ENCODE measurements at regions not wholly inside any gene's neighbourhood (a gene's known extent, or its start where the extent isn't known, plus 50 kb on each side); places are given as distances from the start of the nearest gene placed in this dataset.

- no peaks in the 10 kb centered on the region for H3K27me3 ChIP-seq (ENCODE audit: insufficient read depth, low read depth, low read length)
- no peaks in the 10 kb centered on the region for H4K20me1 ChIP-seq (ENCODE audit: insufficient read depth)
- H3K9me3 ChIP-seq (ENCODE audit: low read length) = no peaks in the 10 kb centered on the region
- no peaks in the 10 kb centered on the region for H3K79me2 ChIP-seq (replicated peaks; ENCODE audit: insufficient read depth, low read length)
- no peak overlapping the region for H3K9ac ChIP-seq (ENCODE audit: low read length)
- H3K9me2 ChIP-seq (ENCODE audit: insufficient read depth, low read length) = no peaks in the 10 kb centered on the region
- no peak overlapping the region for H3K27ac ChIP-seq (ENCODE audit: low read length)
- no peaks in the 10 kb centered on the region for H3K36me3 ChIP-seq (ENCODE audit: insufficient read depth, low read length)
- TF ChIP-seq RAD21 (conservative IDR thresholded peaks at IDR 0.05) (no peak), EZH2 (IDR thresholded peaks at IDR 0.05; ENCODE audit: borderline replicate concordance, insufficient read depth, low read length, poor library complexity, severe bottlenecking) (no peak), REST (IDR thresholded peaks at IDR 0.05; ENCODE audit: borderline replicate concordance) (no peak), MXI1 (conservative IDR thresholded peaks at IDR 0.05; ENCODE audit: poor library complexity, severe bottlenecking) (no peak), CTCF (IDR thresholded peaks at IDR 0.05; ENCODE audit: poor library complexity, severe bottlenecking) (no peak), TAF1 (IDR thresholded peaks at IDR 0.05; ENCODE audit: low read depth) (no peak)
- H2AFZ ChIP-seq (ENCODE audit: low read depth, low read length) = no peak overlapping the region
- no peak overlapping the region for H3K4me2 ChIP-seq (ENCODE audit: low read length)
- no peak overlapping the region for H3K4me3 ChIP-seq (ENCODE audit: low read length)
- H3F3A ChIP-seq (ENCODE audit: insufficient read depth, low read length, poor library complexity, severe bottlenecking) = no peaks in the 10 kb centered on the region
These were observed 169.5 kb upstream of the STARD13 start for GRCh38 chr13:33454844-33455705.

GRCh38 chr13:33459702-33460101, 174.1 kb upstream of the STARD13 start:
- no peaks in the 10 kb centered on the region for H3K27me3 ChIP-seq (ENCODE audit: insufficient read depth, low read depth, low read length)
- no peaks in the 10 kb centered on the region for H3K9me3 ChIP-seq (ENCODE audit: low read length)
- no peak overlapping the region for H3K4me3 ChIP-seq (ENCODE audit: low read length)
- no peak overlapping the region for H3K27ac ChIP-seq (ENCODE audit: low read length)
- no peak overlapping the region for H3K4me2 ChIP-seq (ENCODE audit: low read length)
- no peaks in the 10 kb centered on the region for H3K36me3 ChIP-seq (ENCODE audit: insufficient read depth, low read length)
- H3F3A ChIP-seq (ENCODE audit: insufficient read depth, low read length, poor library complexity, severe bottlenecking) = no peaks in the 10 kb centered on the region
- no peak overlapping the region for H2AFZ ChIP-seq (ENCODE audit: low read depth, low read length)
- H3K9me2 ChIP-seq (ENCODE audit: insufficient read depth, low read length) = no peaks in the 10 kb centered on the region
- H3K79me2 ChIP-seq (replicated peaks; ENCODE audit: insufficient read depth, low read length) = no peaks in the 10 kb centered on the region
- no peak overlapping the region for H3K9ac ChIP-seq (ENCODE audit: low read length)
- H4K20me1 ChIP-seq (ENCODE audit: insufficient read depth) = no peaks in the 10 kb centered on the region
- TF ChIP-seq POLR2AphosphoS5 (IDR thresholded peaks at IDR 0.05) (no peak), CTCF (IDR thresholded peaks at IDR 0.05; ENCODE audit: poor library complexity, severe bottlenecking) (no peak), MXI1 (conservative IDR thresholded peaks at IDR 0.05; ENCODE audit: poor library complexity, severe bottlenecking) (no peak), RAD21 (conservative IDR thresholded peaks at IDR 0.05) (no peak), REST (IDR thresholded peaks at IDR 0.05; ENCODE audit: borderline replicate concordance) (no peak), EZH2 (IDR thresholded peaks at IDR 0.05; ENCODE audit: borderline replicate concordance, insufficient read depth, low read length, poor library complexity, severe bottlenecking) (no peak), SMC3 (conservative IDR thresholded peaks at IDR 0.05; ENCODE audit: poor library complexity) (no peak), TAF1 (IDR thresholded peaks at IDR 0.05; ENCODE audit: low read depth) (no peak), EP300 (conservative IDR thresholded peaks at IDR 0.05; ENCODE audit: poor library complexity, severe bottlenecking) (no peak)
